Gastroesophageal sphincter (tissue), 3 donors: ENCODE measurements at regions not wholly inside any gene's neighbourhood (a gene's known extent, or its start where the extent isn't known, plus 50 kb on each side); places are given as distances from the start of the nearest gene placed in this dataset.

Source experiments
- POLR2A ChIP-seq, 2 donors: fragments of 450-650 bp; IDR thresholded peaks; one replicate each; pipeline ENCODE4 v1.6.1; 2017; ENCODE audit warnings: antibody characterized with exemption in 2 of 2, mild to moderate bottlenecking in 2 of 2, moderate library complexity in 1 of 2
- TF ChIP-seq, protein P1 (sequence below), 4 experiments: fragments of 200-600 bp in 2 of 4; fragments of 450-650 bp in 2 of 4; sonication (generic) in 1 of 4; IDR thresholded peaks; one replicate each; pipeline ENCODE4 v1.5.1; 2017 to 2019; ENCODE audit warnings: antibody characterized with exemption in 4 of 4, mild to moderate bottlenecking in 2 of 4, moderate library complexity in 2 of 4

DNA sequence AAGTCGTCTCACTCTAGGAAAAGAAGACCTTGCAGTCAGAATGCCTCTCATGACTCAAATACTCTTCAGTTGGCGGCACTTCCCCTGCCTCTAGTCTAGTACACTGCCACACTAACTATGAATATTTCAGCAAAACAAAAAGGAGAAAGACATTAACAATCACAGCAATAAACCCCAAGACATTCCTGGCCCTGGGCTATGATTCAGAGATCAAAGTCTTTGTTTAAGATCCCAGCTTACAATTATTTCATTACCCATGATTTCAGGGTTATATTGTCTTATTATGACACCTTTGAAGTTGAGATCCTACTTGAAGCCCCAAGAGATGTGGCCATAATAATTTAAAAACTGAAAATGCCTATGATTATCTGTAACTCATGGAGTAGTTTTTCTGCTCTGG lies 597.5 kb downstream of the REEP3 start:
- TF ChIP-seq, protein P1, sequence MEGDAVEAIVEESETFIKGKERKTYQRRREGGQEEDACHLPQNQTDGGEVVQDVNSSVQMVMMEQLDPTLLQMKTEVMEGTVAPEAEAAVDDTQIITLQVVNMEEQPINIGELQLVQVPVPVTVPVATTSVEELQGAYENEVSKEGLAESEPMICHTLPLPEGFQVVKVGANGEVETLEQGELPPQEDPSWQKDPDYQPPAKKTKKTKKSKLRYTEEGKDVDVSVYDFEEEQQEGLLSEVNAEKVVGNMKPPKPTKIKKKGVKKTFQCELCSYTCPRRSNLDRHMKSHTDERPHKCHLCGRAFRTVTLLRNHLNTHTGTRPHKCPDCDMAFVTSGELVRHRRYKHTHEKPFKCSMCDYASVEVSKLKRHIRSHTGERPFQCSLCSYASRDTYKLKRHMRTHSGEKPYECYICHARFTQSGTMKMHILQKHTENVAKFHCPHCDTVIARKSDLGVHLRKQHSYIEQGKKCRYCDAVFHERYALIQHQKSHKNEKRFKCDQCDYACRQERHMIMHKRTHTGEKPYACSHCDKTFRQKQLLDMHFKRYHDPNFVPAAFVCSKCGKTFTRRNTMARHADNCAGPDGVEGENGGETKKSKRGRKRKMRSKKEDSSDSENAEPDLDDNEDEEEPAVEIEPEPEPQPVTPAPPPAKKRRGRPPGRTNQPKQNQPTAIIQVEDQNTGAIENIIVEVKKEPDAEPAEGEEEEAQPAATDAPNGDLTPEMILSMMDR (IDR thresholded peaks at IDR 0.05): no peak
- TF ChIP-seq POLR2A (IDR thresholded peaks at IDR 0.05): no peak
